ENCODE measurements at regions not wholly inside any gene's neighbourhood (a gene's known extent, or its start where the extent isn't known, plus 50 kb on each side); places are given as distances from the start of the nearest gene placed in this dataset.

DNA sequence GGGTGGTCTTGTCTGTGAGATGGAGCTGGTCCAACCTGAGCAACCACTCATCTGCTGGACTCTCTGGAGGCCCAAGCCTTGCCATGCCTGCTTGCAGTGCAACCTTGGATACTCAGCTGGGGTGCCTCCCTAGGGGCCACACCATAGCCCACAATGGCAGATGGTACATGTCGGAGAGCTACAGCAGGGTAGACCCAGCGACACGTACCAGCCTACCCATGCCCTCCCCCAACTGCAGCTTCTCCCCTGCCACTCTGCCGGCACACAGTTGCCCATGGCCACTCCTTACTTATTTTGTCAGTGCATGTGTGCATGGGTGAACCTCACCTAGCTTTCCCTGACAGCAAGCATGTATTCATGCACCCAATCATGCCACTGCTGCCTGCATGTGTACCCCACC is 690.9 kb downstream of the CCDC85A start:
- TF ChIP-seq, protein P1, sequence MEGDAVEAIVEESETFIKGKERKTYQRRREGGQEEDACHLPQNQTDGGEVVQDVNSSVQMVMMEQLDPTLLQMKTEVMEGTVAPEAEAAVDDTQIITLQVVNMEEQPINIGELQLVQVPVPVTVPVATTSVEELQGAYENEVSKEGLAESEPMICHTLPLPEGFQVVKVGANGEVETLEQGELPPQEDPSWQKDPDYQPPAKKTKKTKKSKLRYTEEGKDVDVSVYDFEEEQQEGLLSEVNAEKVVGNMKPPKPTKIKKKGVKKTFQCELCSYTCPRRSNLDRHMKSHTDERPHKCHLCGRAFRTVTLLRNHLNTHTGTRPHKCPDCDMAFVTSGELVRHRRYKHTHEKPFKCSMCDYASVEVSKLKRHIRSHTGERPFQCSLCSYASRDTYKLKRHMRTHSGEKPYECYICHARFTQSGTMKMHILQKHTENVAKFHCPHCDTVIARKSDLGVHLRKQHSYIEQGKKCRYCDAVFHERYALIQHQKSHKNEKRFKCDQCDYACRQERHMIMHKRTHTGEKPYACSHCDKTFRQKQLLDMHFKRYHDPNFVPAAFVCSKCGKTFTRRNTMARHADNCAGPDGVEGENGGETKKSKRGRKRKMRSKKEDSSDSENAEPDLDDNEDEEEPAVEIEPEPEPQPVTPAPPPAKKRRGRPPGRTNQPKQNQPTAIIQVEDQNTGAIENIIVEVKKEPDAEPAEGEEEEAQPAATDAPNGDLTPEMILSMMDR (IDR thresholded peaks at IDR 0.05; ENCODE audit: borderline replicate concordance, insufficient read depth, low read depth, low read length), result no peak

DNA sequence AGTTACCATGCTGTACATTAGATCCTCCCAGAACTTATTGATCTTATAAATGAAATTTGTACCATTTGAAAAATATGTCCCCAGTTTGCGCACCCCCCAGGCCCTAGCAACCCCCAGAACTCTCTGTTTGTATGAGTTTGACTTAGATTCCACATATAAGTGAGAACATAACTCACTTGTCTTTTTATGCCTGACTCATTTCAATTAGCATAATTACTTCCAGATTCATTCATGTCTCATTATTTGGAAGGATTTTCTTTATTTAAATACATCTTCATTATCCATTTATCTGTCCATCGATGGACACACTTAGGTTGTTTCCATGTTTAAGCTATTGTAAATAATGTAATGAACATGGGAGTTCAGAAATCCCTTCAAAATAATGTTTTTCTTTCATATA is 705.9 kb downstream of the CCDC85A start:
- TF ChIP-seq, protein P1 (IDR thresholded peaks at IDR 0.05; ENCODE audit: borderline replicate concordance, insufficient read depth, low read depth, low read length), result no peak
- no peak overlapping the region for H3K4me3 ChIP-seq (ENCODE audit: low read depth, low read length)

More for the DNA sequence above, 690.9 kb downstream of the CCDC85A start:
- no peak overlapping the region for H3K4me3 ChIP-seq (ENCODE audit: low read depth, low read length)

DNA sequence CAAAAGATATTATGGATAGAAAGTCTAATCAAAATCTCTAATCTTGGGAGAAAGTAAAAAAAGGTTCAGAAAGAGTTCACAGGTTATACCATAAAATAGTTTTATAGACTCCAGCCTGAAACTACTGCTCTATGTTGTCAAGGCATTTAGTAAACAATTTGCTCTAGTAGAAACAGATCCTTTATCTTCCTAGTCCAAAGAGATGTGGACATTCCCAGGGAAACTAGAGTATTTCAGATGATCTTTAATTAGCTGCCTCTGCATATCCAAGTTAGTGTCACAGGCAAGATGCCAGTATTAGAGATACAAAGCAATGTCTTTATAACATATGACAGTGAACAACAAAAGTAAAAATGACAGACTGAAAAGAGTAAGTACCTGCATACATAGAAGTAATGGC is 708.6 kb downstream of the CCDC85A start:
- H3K4me3 ChIP-seq (ENCODE audit: low read depth, low read length), result no peak overlapping the region
- TF ChIP-seq, protein P1 (IDR thresholded peaks at IDR 0.05; ENCODE audit: borderline replicate concordance, insufficient read depth, low read depth, low read length), result no peak

DNA sequence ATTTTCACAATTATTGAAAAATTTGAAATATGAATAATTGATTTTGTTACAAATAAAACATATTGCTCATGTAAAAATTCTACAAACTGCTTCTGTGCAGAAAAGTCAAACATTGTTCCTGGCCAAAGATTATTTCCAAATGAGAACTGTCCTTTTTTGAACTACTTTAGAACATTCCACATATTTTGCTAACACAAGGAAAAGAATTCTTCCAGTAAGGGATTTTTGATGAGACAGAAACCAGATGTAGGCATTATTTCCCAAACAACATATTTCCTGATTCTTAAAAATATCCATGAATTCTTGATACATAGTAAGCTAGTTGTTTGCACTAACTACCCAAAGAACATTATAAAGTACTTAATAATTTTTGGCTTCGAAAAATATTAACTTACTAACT is 715.2 kb downstream of the CCDC85A start:
- TF ChIP-seq, protein P1 (IDR thresholded peaks at IDR 0.05; ENCODE audit: borderline replicate concordance, insufficient read depth, low read depth, low read length), result no peak
- H3K4me3 ChIP-seq (ENCODE audit: low read depth, low read length), result no peak overlapping the region

DNA sequence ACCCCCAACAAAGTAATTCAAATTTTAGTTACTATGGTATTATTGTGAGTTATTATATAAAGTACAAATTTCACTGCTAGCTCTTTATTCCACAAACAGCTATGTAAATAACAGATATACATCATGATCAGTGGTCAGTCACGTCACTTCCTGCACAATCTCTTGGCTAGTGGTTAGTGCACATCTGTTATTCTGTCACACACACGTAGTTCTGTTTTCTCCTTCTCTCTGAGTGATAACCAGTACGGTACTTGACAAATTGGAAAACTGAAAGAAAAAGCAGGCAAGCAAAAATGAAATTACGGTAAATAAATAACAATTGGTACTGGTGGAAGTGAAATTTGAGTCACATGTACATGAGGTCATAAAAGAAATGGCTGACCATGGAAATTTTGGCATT is 728.7 kb downstream of the CCDC85A start:
- H3K4me3 ChIP-seq (ENCODE audit: low read depth, low read length), result no peak overlapping the region
- TF ChIP-seq, protein P1 (IDR thresholded peaks at IDR 0.05; ENCODE audit: borderline replicate concordance, insufficient read depth, low read depth, low read length), result no peak

DNA sequence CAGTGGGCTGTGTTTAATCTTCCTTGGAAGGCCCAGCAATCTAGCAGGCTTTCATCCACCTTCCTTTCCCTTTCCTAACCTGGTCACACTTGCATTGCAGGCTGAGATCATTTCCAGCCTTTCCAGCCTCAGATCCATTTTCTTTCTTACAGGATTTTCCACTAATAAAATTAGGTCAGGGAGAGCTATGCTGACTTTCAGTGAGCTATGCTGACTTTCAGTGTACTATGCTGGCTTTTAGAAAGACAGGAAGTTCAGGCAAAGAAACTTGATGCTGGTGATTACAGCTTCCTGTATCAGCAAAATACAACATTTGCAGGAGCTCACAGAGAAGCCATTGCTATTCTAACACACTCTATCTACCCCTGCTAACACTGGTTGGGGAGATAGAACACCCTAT is 735.0 kb downstream of the CCDC85A start:
- TF ChIP-seq, protein P1 (IDR thresholded peaks at IDR 0.05; ENCODE audit: borderline replicate concordance, insufficient read depth, low read depth, low read length), result no peak

DNA sequence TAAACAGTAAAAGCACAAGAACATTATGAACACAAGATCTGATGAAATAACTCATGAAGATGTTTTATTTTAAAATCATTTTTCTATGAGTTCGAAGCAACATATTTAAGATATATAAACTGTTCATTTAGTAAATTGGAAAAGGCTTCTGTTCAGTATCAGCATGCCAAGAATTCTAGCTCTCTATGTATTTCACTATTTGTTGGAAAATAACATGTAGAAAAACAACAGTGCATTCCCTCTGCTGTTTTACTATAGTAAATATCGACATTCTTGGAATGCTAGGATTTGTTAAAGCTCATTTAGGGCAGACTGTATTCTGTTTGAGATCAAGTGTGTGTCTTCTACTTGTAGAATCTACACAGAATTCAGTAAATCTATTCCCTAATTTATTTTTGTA is 750.2 kb downstream of the CCDC85A start:
- TF ChIP-seq, protein P1 (IDR thresholded peaks at IDR 0.05; ENCODE audit: borderline replicate concordance, insufficient read depth, low read depth, low read length), result no peak
- H3K4me3 ChIP-seq (ENCODE audit: low read depth, low read length), result no peak overlapping the region

More for the DNA sequence above, 735.0 kb downstream of the CCDC85A start:
- H3K4me3 ChIP-seq (ENCODE audit: low read depth, low read length), result no peak overlapping the region

Measured in GM12875 (cell line).